SW480 (cell line): ENCODE measurements at regions not wholly inside any gene's neighbourhood (a gene's known extent, or its start where the extent isn't known, plus 50 kb on each side); places are given as distances from the start of the nearest gene placed in this dataset.
"Not testable (repeated sequence)": the region's sequence is repeated elsewhere in the genome, so short reads cannot be mapped to it uniquely, and the experiment has no call there.

Source experiments
- DNase-seq: peaks from one replicate; pipeline ENCODE4 v3.0.0-alpha.2; 2016; ENCODE audit warnings: low spot score

DNA sequence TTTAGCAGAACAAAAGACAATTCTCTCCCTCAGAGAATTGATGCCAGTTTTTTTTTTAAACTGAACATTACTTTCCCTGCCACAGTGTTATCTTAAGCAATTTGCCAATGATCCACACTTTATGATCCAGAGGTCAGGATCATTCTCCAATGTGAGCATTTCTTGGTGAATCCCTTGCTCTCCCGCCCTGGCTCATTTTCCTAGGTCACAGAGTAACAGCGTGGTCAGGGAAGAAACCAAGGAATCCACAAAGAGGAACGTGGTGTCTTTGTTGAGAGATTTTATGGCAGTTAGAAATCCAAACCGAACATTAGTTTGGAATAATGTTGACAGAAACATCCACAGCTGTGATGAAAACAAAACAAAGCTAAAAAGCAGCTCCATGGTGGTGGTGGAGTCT is 250.3 kb downstream of the TTC32 start:
- DNase-seq: no peak

DNA sequence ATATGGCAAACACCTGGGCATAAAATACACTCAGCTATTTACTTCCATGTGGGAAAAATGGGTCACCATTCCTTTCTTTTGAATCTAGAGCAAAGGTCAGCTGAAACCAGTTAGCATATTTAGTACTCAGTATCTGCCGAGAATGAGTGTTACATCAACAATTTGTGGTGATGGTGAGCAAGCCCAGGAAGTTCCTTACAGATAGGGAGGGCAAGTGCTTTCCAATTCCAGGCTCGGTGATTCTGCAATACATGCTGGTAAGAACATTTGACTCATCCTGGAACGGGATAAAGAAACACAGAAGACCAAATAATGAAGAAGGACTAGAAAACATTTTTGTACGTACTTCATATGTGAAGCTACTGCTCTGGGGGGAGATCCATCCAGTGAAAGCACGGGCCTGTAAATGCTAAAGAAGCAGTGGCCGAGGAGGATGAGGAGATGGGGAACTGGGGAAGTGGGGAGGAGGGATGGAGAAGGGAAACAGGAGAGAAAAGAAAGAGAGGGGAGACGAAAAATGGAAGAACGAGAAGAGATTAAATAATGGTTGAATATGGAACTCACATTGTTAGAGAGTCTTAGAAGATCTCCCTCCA is 251.9 kb downstream of the TTC32 start:
- DNase-seq: peak; percentile 18

DNA sequence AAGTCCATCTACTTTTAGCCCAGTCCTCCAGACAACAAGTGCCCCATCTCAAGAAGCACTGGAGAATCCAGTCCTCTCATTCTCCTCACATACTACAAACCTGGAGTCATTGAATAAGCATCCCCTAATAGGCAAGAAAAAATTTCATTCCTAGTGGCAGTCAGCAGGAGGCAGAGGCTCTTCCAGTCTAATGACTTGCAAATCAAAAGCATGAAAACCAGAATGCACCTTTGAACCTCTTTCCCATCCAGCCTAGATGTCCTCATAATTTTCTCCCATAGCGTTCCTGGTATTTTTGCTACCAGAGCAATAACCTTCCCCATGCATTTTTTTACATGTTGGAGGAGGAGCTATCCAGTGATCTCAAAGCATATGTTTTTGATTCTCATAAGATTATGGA is 252.6 kb downstream of the TTC32 start:
- DNase-seq: no peak

DNA sequence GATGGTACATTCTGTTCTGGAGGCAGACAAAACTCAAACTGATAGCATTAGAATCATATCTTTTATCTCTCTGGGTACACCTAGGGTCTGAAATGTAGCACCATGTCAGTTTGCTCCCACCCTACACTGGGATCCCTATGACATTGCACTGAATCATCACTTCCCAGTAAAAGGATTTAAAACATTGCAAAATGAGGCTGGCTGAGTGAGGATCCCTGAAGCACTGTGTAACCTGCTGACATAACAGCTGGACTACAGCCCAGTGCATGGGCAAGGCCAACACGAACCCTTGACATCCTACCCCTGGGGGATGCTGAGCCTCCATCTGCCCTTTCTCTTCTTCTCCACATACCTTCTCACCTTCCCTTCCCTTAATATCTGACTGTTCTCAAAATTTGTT is 253.2 kb downstream of the TTC32 start:
- DNase-seq: no peak

DNA sequence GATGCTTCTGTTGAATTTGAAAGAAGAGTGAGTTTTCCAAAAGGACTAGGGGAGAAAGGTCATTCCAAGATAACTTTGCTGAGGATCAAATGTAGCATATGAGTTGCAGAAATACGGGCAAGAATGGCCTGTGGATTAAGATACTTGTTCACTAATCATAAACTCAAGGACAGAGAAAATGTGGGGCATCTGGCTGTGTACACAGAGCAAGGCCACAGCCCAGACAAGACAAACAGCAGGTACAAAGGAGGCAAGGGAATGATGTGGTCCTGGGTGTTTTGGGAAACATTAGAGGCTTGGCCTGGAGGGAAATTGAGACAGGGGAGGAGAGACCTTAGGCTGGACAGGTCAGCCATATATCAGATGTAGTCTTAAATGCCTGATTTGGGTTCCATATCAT is 254.8 kb downstream of the TTC32 start:
- no peak for DNase-seq

DNA sequence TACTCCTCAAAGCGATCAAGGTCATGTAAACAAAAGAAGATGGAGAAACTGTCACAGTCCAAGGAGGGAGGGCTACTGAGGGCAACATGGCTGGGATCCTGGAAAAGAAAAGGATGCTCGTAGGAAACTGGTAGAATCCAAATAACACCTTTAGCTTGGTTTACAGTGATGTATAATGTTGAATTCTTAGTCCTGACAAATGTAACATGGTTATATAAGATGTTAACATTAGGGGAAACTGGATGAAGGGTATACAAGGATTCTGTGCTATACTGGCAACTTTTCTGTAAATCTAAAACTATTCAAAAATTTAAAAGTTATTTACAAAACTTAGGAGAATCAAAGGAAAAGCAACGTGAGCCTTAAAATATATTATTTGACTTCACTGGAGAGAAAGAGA is 257.0 kb downstream of the TTC32 start:
- DNase-seq: no peak

DNA sequence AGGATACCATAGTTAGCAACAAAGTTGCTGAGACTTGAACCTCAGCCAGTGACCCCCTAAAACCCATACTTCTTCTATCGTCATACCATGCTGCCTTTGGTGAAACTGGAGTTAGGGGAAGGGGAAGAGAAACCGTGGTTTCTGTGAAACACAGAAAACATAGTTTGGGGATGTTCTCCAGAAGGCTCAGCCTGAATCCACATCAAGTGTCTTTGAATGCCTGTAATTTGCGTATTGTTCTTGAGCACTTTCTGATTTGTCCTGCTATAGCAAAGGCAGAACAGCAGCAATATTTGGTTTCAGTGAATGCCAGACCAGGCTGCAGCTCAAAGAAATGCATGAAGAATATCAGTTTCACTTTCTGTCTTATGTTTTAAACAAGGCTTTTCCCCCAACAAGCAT is 258.7 kb downstream of the TTC32 start:
- DNase-seq: no peak

DNA sequence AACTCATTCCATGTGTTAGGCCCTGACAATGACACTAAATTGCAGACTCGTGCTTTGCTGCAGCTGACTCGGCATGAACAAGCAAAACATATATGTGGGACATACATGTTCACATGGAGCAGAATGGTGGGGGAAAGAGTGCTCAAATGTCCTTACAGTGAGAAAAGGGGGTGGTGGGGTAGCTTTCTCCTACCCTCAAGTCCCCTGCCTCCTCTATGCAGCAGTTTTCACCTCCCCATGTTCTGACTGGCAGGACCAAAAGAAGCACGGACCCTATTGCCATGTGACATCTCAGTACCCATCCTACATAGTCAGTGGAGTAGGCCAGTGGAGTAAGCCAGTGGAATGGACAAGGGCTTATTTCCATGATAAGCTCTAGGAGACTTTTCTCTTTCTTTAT is 259.3 kb downstream of the TTC32 start:
- DNase-seq: no peak

DNA sequence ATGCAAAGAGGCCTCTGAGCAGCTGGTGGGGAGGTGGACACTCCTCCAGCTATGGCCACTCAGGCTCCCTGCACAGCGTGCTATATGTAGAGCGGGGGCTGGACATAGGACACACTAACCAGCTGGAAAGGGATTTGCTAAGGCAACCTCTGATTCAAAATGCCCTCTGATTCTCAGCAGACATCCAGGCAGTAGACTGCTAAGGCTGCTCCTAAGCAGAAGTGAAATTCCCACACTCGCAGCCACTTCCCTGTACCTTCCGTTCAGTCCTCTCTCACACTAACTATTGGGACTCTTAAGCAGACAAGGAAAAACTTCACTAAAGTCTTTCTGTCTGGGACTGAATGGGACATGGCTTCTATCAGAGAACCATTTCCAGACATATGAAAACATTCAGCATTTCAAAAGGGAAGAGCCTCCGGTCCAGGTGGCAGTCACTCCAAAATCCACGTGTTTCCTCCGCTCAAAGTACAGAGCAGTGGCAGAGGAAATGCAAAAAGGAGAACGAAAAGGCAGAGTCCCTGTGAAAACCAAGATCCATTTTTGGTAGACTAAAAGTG is 265.8 kb downstream of the TTC32 start:
- no peak for DNase-seq

DNA sequence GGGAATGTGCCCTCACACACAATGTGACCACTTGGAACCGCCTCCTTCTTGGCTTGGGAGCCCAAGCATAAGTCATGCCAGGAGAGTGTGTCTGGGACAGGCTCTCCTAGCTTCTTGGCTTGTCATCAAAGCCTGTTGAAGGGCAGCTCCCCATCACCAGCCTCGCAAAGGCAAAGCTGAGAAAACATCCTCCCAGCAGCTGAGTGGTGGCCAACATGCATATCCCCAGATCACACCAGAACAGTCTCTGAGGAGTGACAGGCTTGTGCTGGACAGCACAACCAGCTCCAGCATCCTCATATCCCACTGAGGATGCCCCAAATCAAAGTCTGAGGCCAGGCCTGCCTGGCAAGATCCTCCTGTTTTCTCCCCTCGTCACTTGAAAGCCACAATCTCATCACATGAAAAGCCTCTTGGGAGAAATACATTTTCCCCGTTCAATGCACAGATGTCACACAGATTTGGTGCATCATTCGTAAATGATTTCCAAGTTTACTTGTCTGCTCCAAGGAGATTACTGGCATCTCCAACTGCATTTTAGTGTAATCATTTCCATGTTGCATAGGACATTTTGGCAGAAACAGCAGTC is 269.3 kb downstream of the TTC32 start:
- DNase-seq: no peak

DNA sequence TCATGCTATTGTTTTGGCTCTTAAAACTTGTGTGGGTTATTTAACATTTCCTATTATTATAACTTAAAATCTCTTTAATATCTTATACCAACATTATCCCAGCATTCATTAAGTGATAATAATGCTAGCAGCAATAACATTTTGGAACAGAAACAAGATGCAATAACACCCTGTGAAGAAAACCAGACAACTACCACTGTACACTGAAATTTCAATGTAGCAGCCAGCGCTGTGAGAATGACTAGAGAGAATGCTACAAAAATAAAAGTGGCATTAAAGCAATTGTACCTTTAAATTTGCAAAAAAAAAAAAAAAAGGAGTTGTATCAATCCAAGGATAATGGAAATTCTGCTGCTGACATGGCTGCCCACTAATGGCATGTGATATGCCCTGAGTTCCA is 269.9 kb downstream of the TTC32 start:
- no peak for DNase-seq

DNA sequence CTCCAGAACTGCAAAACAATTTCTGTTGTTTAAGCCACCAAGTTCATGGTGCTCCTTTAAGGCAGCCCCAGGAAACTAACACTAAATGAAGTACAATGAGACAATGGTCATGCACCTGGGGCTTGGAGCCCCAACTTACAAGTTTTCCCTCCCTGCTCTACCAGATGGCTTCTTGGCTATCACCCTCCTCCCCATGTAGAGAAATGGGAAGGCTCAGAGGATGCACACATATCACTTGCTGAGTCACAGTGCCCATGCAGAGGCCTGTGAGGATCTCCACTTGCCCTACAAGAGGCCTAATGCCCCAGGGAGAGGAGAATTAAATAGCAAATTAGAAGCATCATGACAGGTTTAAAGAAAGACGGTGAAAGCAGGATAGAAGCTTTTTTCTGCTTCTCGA is 270.9 kb downstream of the TTC32 start:
- DNase-seq: no peak

DNA sequence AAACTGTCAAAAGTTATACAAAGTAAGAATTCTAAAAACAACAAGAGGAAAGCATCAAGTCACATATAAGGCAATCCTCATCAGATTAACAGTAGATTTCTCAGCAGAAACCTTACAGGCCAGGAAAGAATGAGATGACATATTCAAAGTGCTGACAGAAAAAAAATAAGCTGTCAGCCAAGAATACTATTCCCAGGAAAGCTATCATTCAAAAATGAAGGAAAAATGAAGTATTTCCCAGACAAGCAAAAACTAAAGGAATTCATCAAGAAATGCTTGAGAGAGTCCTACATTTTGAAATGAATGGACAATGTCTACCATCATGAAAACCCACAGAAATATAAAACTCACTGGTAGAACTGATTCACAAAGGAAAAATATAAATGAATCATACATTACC is 268.9 kb upstream of the OSR1 start:
- DNase-seq: no peak

DNA sequence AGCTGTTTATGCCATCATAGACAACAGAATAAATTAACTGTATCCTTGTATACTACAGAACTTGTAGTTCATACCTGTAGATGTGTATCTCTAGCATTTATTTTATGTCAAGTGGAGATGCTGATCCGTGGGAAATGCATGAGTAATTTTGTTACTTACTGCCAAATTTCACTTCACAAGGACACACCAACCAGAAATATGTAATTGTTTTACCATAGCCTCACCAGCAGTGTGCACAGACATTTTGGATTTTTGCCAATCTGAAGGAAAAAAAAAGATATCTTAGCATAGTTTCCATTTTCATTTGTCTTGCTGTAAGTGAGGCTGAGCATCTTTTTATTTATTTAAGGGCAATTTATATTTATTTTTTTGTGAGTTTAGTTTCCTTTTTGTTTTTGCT is 265.1 kb upstream of the OSR1 start:
- no peak for DNase-seq

DNA sequence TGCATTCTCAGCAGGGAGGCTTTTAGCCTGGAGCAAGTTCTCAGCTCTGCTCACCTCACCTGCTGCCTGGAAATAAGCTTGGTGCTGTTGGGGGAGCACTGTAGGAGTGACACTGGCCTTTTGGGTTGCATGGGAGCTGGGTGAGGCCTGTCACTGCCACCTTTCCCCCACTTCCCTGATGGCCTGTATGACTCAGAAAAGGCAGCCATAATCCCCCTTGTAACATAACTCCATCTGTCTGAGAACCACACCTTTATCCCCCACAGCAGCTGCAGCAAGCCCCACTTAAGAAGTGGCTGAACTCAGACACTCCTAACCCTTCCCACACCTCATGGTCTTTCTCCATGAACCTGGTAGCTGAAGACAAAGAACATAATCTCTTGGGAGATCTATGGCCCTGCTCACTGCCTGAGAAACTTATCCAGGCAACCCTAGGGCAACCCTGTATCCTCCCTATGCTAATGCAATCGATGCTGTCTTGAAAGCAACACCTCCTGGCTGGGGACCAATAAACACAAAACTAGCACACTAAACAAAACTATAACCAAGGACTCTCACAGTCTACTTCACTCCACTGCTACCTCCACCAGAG is 258.9 kb upstream of the OSR1 start:
- peak; percentile 38 for DNase-seq

DNA sequence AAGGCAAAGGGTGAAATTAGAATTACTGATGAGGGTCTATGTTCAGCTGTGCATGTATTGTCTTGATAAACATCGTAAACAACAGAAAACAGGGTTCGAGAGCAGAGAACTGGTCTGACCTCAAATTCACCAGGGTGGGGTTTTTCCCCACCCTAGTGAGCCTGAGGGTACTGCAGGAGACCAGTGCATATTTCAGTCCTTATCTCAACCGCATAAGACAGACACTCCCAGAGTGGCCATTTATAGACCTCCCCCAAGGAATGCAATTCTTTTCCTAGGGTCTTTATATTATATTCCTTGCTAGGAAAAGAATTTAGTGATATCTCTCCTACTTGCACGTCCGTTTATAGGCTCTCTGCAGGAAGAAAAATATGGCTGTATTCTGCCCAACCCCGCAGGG is 257.0 kb upstream of the OSR1 start:
- DNase-seq: not testable (repeated sequence)

DNA sequence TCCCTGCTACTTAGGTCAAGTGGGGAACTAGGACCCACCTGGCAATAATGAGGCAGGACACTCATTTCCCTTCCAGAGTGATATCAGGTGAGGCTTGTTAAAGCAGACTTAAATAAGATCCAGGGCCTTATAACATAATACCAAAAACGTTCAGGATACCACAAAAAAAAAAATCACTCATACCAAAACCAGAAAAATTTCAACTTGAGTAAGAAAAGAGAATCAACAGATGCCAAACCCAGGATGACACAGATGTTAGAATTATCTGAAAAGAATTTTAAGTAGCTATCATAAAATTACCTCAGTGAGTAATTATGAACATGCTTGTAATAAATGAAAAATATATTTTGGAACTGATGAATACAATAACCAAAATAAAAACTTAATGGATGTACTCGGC is 255.6 kb upstream of the OSR1 start:
- no peak for DNase-seq

DNA sequence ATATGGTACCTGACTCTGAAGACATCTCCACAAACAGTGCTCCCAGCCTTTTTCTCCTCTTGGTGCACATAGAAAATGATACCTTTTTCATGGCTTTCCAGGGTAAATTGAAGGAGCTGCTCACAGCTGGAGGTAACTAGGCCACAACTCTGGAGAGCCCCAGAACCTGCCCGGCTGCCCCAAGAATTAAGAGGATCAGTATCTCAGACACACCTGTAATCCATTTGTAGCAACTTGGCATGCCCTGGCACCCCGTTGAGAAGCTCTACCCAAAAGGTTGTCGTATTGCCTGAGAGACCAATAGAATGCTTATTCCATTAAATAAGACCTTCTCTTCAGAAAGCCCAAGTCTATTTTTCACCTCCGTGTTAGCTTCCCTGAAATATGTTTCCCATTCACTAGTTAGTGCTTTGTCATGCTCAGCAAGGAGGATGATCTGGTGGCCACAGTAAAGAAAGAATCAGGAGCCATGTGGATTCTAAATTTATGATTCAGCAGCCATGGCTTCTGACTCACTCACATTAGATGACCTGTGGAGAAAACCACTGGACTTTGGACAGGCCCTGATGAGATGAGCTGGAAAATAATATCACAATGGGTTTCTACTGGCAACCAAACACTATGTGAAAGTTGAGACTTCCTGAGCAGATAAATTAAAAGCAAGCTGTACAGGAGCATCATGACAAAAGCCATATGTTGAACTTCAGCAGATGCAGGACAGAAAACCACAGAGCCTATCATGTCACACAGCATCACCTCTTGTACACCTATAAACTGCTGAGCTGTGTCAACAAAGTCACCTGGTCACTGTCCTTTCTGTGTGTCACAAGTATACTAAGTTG is 253.3 kb upstream of the OSR1 start:
- DNase-seq: peak; percentile 96

DNA sequence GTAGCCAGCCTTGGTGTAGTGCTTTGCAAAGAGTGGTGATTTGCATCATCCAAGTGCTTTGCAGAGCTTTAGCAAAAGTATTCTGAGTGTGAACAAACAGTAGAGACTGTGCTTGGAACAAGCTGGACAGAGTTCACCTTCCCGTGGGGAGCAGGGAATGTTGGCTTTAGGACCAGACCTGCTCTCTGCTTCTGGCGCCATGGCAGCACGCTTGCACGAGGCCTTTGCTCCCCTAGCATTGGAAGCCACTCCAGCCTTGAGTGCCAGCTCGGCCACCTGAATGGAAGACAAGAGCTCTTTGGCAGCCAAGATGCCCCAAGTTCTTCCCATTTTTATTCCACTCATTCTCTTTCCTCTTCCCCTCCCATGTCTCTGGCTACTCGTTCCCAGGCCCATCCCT is 250.8 kb upstream of the OSR1 start:
- no peak for DNase-seq

DNA sequence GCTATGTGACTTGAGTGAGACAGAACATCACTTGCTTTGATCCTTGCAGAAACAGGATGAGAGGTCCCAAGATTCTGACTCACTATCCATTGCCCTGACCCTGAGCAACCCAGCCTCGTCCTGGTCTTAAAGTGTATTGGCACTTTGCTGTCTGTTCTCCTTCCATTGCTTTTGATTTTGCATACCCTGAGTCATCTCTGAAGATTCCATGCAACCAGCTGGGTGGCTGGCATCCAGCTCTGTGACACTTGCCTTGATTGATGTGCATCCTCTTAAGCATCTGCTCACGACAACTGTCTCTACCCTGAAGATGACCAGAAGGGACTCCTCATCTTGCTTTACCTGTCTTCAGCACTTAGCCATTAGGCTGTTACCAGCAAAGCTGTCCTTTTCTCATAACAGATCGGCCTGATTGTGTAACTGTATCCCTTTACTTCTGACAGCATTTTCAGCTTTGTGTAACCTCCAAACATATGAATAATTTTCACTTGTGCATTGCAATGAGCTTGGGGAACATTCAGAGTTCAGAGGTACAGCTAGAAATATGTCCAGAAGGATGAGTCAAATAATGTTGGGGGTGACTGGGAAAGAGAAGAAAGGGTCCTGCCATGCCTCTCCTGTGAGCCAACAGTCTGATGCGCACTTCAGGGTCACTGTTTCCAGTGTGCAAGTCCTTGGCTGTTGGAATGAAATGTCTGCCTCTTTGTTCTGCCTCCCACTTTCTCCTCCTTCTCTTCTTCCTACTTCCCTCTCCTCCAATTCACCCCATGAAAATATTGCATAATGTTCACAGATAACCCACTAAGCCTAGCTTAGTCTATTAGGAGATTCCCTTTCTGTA is 249.7 kb upstream of the OSR1 start:
- DNase-seq: peak; percentile 25

DNA sequence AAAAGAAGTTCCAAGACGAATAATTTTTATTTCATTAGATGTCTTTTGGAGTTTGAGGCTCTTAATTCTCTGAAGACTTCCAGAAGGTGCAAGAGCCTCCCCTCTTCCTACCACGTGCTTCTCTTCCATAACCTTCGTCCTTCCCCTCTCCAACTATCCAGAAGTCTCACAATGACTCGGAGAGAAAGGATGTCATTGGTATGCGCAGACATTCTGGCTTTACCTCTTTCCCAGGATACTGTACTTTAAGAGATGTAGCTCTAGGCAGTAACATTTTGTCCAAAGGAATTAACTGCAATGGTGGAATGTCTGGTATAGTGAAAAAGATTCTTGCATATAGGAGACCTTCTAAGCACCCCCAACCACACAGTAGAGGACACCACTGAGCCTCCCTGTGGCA is 249.0 kb upstream of the OSR1 start:
- no peak for DNase-seq

DNA sequence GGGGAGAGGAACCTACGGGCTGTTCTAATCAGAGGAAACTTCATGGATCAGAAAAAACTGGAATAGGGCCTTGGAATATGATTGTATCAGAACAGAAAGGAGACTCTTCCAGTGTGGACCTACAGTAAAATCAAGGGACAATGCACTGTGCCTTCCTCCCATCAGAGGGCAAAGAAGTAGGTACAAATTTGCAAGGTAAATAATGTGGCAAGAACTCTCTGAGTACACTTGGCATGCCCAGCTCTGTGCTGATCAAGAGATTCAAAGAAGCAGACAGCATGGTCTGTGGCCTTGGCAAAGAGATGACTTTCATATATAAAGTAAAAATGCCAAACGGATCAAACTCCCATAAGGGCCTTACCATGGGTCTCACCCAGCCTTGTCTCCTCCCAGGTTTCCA is 242.6 kb upstream of the OSR1 start:
- DNase-seq: no peak
